Endothelial cell of umbilical vein (primary cell): ENCODE measurements at regions not wholly inside any gene's neighbourhood (a gene's known extent, or its start where the extent isn't known, plus 50 kb on each side); places are given as distances from the start of the nearest gene placed in this dataset.

Experiments
- BruUV-seq: library from RNA; stranded (reverse); fragments of 400-500 nt; replicated peaks from 2 replicates; lab custom pipeline; 2021; lab: Mats Ljungman, UMichigan
- CTCF ChIA-PET: fragments of 300-600, 350-600 bp; sonication (Branson Sonifier 250); formaldehyde crosslinking; loops from one replicate; lab custom pipeline; 2021; ENCODE audit warnings: antibody characterized with exemption, inconsistent platforms; lab: Charles Lee
- POLR2A ChIA-PET: fragments of 300-600, 350-600 bp; sonication (Branson Sonifier 250); formaldehyde crosslinking; loops from one replicate; lab custom pipeline; 2021; ENCODE audit warnings: antibody characterized with exemption, inconsistent platforms; lab: Charles Lee
- DNase-seq: peaks from one replicate; pipeline ENCODE4 v3.0.0-alpha.2; 2011; ENCODE audit warnings: low read depth, low spot score
- FAIRE-seq: peaks from 2 replicates; lab custom pipeline; 2011; peaks lifted over from hg19 to GRCh38; lab: Jason Lieb, UNC
- H2AFZ ChIP-seq: 2 replicates; pipeline ENCODE4 v1.6.0; 2012; ENCODE audit warnings: low read depth, low read length, control low read depth, inconsistent platforms
- H3K27ac ChIP-seq: 2 replicates; pipeline ENCODE4 v1.5.1; 2011; ENCODE audit warnings: low read depth, mild to moderate bottlenecking, control low read depth, low read length, moderate library complexity; ENCODE audit not compliant: insufficient read depth
- H3K27me3 ChIP-seq, 2 experiments: 2 replicates each; pipeline versions ENCODE4 v1.6.0 to v1.6.1; 2011; ENCODE audit warnings: low read length in 2 of 2, mixed read lengths in 1 of 2; ENCODE audit not compliant: control insufficient read depth in 2 of 2, insufficient read depth in 2 of 2
- H3K36me3 ChIP-seq, 2 experiments: 2 replicates in 1 of 2; 3 replicates in 1 of 2; pipeline ENCODE4 v1.5.1; 2011; ENCODE audit warnings: low read length in 2 of 2, mild to moderate bottlenecking in 1 of 2, moderate library complexity in 1 of 2; ENCODE audit not compliant: control insufficient read depth in 2 of 2, insufficient read depth in 2 of 2; ENCODE audit errors: extremely low read depth in 1 of 2
- H3K4me1 ChIP-seq: 3 replicates; pipeline ENCODE4 v1.5.1; 2011; ENCODE audit warnings: mild to moderate bottlenecking, low read length; ENCODE audit not compliant: control insufficient read depth, insufficient read depth; ENCODE audit errors: extremely low read depth
- H3K4me2 ChIP-seq: 2 replicates; pipeline ENCODE4 v1.6.1; 2011; ENCODE audit warnings: low read length, control low read depth, mixed read lengths; ENCODE audit not compliant: insufficient read depth
- H3K4me3 ChIP-seq, 3 experiments: fragments of 200-600 bp in 1 of 3; sonication (generic), shearing (Covaris generic) in 1 of 3; replicated peaks in 1 of 3; 2 replicates each; pipeline ENCODE4 v1.5.1; 2011 to 2016; ENCODE audit warnings: control low read depth in 3 of 3, low read length in 3 of 3, mild to moderate bottlenecking in 2 of 3, inconsistent platforms in 1 of 3, low read depth in 1 of 3, moderate library complexity in 1 of 3; ENCODE audit not compliant: insufficient read depth in 1 of 3
- H3K79me2 ChIP-seq: 2 replicates; pipeline ENCODE4 v1.6.0; 2012; ENCODE audit warnings: low read length, inconsistent platforms; ENCODE audit not compliant: control insufficient read depth, insufficient read depth
- H3K9ac ChIP-seq: replicated peaks from 2 replicates; pipeline ENCODE3; 2011; ENCODE audit warnings: low read length, control low read depth; ENCODE audit not compliant: insufficient read depth; ENCODE audit errors: extremely low read depth
- H3K9me1 ChIP-seq: replicated peaks from 3 replicates; pipeline ENCODE4 v1.6.0; 2011; ENCODE audit warnings: mild to moderate bottlenecking, low read length; ENCODE audit not compliant: control insufficient read depth, insufficient read depth; ENCODE audit errors: extremely low read depth
- H3K9me3 ChIP-seq: replicated peaks from 2 replicates; pipeline ENCODE4 v1.5.1; 2012; ENCODE audit warnings: low read length, inconsistent platforms; ENCODE audit not compliant: control insufficient read depth, insufficient read depth
- H4K20me1 ChIP-seq: replicated peaks from 2 replicates; pipeline ENCODE3; 2011; ENCODE audit warnings: mild to moderate bottlenecking, low read length; ENCODE audit not compliant: control insufficient read depth, insufficient read depth; ENCODE audit errors: extremely low read depth
- CTCF ChIP-seq, 2 donors: IDR thresholded peaks; 1 replicate in 1 of 2; 2 replicates in 1 of 2; pipeline ENCODE4 v1.5.1; 2011; ENCODE audit warnings: low read length in 2 of 2, mild to moderate bottlenecking in 2 of 2, moderate library complexity in 2 of 2, control low read depth in 1 of 2, inconsistent platforms in 1 of 2, low read depth in 1 of 2; ENCODE audit not compliant: insufficient read depth in 1 of 2; ENCODE audit errors: extremely low read depth in 1 of 2
- EZH2 ChIP-seq: IDR thresholded peaks from 2 replicates; pipeline ENCODE4 v1.6.1; 2012; ENCODE audit warnings: borderline replicate concordance, low read depth, mild to moderate bottlenecking, moderate library complexity, low read length, inconsistent platforms; ENCODE audit not compliant: severe bottlenecking
- dilution Hi-C: fragments of 300-500 bp; cut with MboI; formaldehyde crosslinking; loops from one replicate; pipeline ENCODE4 v1.15.0; 2019; ENCODE audit warnings: low sequenced_read_pairs; ENCODE audit not compliant: extremely low pct_ligation_motif_present
- intact Hi-C: fragments of 100-400 bp; cut with micrococcal nuclease; formaldehyde crosslinking; loops from one replicate; pipeline ENCODE4 v1.10.0; 2022

GRCh38 chr21:41612674-41613532 lies 104.9 kb upstream of the TMPRSS2 start:
- Histone ChIP-seq H3K36me3 (no peaks in the 10 kb centered on the region), H3K27me3 (peaks cover 0 to 2% of the 10 kb centered on the region in 2 experiments), H3K4me3 (no peak overlapping the region), H2AFZ (no peak overlapping the region), H3K9me3 (no peaks in the 10 kb centered on the region), H4K20me1 (no peaks in the 10 kb centered on the region), H3K27ac (no peak overlapping the region), H3K4me2 (no peak overlapping the region), H3K4me1 (no peaks in the 10 kb centered on the region), H3K9ac (no peak overlapping the region), H3K79me2 (no peaks in the 10 kb centered on the region), H3K9me1 (no peaks in the 10 kb centered on the region)
- FAIRE-seq (peak; percentile 21), DNase-seq (no peak)
- dilution Hi-C loops: no loop called here
- ChIA-PET POLR2A (no interaction called here), CTCF (interaction anchor here (0.6 to 3.0 kb wide), 25 partner anchors 11 to 504 kb away, joined by 3 to 94 read pairs (median 4); no protein-coding TSS in a partner anchor)
- no TSS peak for BruUV-seq
- TF ChIP-seq CTCF (IDR thresholded peaks at IDR 0.05; ENCODE audit: extremely low read depth in 1 of 2, insufficient read depth in 1 of 2, low read depth in 1 of 2, low read length in 2 of 2) (peak; percentile 50 to 76), EZH2 (no peak)
- intact Hi-C loops: loop anchor here (1.0 kb wide), 3 partner anchors 165 to 504 kb away; no protein-coding TSS in a partner anchor
